ENCODE measurements at regions not wholly inside any gene's neighbourhood (a gene's known extent, or its start where the extent isn't known, plus 50 kb on each side); places are given as distances from the start of the nearest gene placed in this dataset.

DNA sequence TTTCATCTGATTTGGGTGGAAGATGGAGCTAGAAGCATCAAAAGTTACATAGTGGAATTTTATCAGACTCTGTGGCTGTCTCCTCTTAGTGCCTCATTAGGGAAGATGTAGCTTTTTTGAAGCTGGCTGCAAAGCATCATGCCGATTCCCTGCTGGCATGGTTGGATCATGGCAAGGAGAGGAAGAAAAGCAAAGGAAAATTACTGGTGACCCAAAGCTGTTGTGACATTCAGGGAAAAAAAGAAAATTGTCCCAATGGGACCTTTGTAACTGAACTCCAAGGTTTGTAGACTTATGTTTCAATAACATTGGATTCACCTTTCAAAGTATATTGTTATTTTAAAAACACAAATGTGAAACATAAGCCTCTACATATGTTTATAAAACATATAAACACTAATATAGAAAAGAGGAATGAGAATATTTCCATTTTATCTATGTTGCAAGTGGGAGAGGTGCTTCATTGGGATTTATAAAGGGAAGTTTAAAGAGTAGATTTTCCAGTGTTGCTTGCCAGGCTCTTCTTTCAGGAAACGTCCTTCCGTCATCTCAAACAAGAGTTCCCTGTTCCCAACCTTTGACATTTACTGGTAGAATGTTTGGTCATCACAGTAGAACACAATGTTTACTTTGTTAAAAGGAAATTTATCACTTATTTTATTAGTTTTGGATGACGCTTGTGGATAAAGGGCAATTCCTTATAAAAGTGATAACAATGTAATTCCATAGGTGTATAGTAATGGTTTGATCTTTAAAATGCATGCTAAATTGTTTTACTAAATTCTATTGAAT, 190.1 kb upstream of the GPRIN3 start:
- TF ChIP-seq POLR2A (IDR thresholded peaks at IDR 0.05) = no peak
- TF ChIP-seq CTCF (IDR thresholded peaks at IDR 0.05) = no peak
- TF ChIP-seq POLR2AphosphoS5 (IDR thresholded peaks at IDR 0.05) = no peak
